K562 (cell line): ENCODE measurements at regions not wholly inside any gene's neighbourhood (a gene's known extent, or its start where the extent isn't known, plus 50 kb on each side); places are given as distances from the start of the nearest gene placed in this dataset.

Experiments used
- ADNP ChIP-seq: fragments of 200-800 bp; sonication (Bioruptor generic); IDR thresholded peaks from 2 replicates; pipeline ENCODE4 v1.6.1; 2016; ENCODE audit warnings: missing genetic modification characterization, missing compliant biosample characterization
- ATF7 ChIP-seq: fragments of 450-650 bp; IDR thresholded peaks from 2 replicates; pipeline ENCODE4 v1.7.1; 2014; ENCODE audit warnings: mild to moderate bottlenecking, moderate library complexity
- DDX20 ChIP-seq: fragments of 450-650 bp; IDR thresholded peaks from 2 replicates; pipeline ENCODE4 v1.6.1; 2016; ENCODE audit warnings: missing genetic modification characterization, low read depth, mild to moderate bottlenecking, missing compliant biosample characterization, moderate library complexity
- DMBX1 ChIP-seq: fragments of 250-450 bp; sonication (Bioruptor Pico); IDR thresholded peaks from 2 replicates; pipeline ENCODE4 v1.8.0; 2022; ENCODE audit warnings: inconsistent platforms, mild to moderate bottlenecking, moderate library complexity, borderline replicate concordance
- HES1 ChIP-seq: fragments of 450-650 bp; IDR thresholded peaks from 2 replicates; pipeline ENCODE4 v1.6.1; 2016; ENCODE audit warnings: low read depth, mild to moderate bottlenecking, moderate library complexity
- KDM5B ChIP-seq: fragments of 200-600 bp; sonication (generic); IDR thresholded peaks from 2 replicates; pipeline ENCODE4 v1.6.1; 2012; ENCODE audit warnings: low read depth, mild to moderate bottlenecking, moderate library complexity, low read length, control low read depth, inconsistent platforms; ENCODE audit not compliant: insufficient replicate concordance
- MCM5 ChIP-seq: fragments of 450-650 bp; IDR thresholded peaks from 2 replicates; pipeline ENCODE4 v1.6.1; 2016; ENCODE audit warnings: low read depth
- MIER1 ChIP-seq: fragments of 450-650 bp; IDR thresholded peaks from 2 replicates; pipeline ENCODE4 v1.6.1; 2016; ENCODE audit warnings: antibody characterized with exemption, mild to moderate bottlenecking, low read depth
- NBN ChIP-seq: fragments of 450-650 bp; IDR thresholded peaks from 2 replicates; pipeline ENCODE4 v1.6.1; 2016; ENCODE audit warnings: low read depth, mild to moderate bottlenecking
- NFRKB ChIP-seq: fragments of 450-650 bp; IDR thresholded peaks from 2 replicates; pipeline ENCODE4 v1.6.1; 2016; ENCODE audit warnings: low read depth
- PKNOX1 ChIP-seq: fragments of 450-650 bp; IDR thresholded peaks from 2 replicates; pipeline ENCODE4 v1.6.1; 2016
- SMARCA4 ChIP-seq: fragments of 450-650 bp; IDR thresholded peaks from 2 replicates; pipeline ENCODE4 v1.6.1; 2016
- TEAD1 ChIP-seq, 2 experiments: fragments of 450-650 bp in 1 of 2; sonication (generic) in 1 of 2; formaldehyde crosslinking; IDR thresholded peaks; 2 replicates each; pipeline versions ENCODE4 v1.4.0 to v1.8.0; 2020 to 2022; ENCODE audit warnings: mild to moderate bottlenecking in 2 of 2, missing genetic modification reagents in 1 of 2
- UBTF ChIP-seq, 2 experiments: IDR thresholded peaks; 2 replicates each; pipeline ENCODE4 v1.6.1; 2012; ENCODE audit warnings: improper control_type of control experiment in 2 of 2, low read depth in 2 of 2, low read length in 2 of 2, borderline replicate concordance in 1 of 2
- ZHX1 ChIP-seq: fragments of 150-350 bp; conservative IDR thresholded peaks from 2 replicates; pipeline ENCODE4 v1.6.1; 2014; ENCODE audit warnings: low read length
- ZNF165 ChIP-seq: fragments of 250-450 bp; sonication (Bioruptor Pico); IDR thresholded peaks from 2 replicates; pipeline ENCODE4 v1.4.0; 2020; ENCODE audit warnings: borderline replicate concordance
- TF ChIP-seq, protein P1 (sequence below): fragments of 450-650 bp; IDR thresholded peaks from 2 replicates; pipeline ENCODE4 v1.6.1; 2017; ENCODE audit warnings: mild to moderate bottlenecking, moderate library complexity

GRCh38 chr1:22341791-22342605 lies 109.7 kb upstream of the ZBTB40 start (continued):
- peak; percentile 49 to 73; a peak in 2 of 4 replicates for TF ChIP-seq UBTF (IDR thresholded peaks at IDR 0.05; ENCODE audit: borderline replicate concordance in 1 of 2, low read depth in 2 of 2, low read length in 2 of 2)
- TF ChIP-seq DDX20 = no peak
- no peak for TF ChIP-seq KDM5B
- TF ChIP-seq HES1 = peak; percentile 81
- TF ChIP-seq, protein P1, sequence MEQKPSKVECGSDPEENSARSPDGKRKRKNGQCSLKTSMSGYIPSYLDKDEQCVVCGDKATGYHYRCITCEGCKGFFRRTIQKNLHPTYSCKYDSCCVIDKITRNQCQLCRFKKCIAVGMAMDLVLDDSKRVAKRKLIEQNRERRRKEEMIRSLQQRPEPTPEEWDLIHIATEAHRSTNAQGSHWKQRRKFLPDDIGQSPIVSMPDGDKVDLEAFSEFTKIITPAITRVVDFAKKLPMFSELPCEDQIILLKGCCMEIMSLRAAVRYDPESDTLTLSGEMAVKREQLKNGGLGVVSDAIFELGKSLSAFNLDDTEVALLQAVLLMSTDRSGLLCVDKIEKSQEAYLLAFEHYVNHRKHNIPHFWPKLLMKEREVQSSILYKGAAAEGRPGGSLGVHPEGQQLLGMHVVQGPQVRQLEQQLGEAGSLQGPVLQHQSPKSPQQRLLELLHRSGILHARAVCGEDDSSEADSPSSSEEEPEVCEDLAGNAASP = no peak
- 0 out of 2 replicates have a peak, but pooled peaks have one; percentile 38 for TF ChIP-seq SMARCA4
- TF ChIP-seq DMBX1 (CRISPR knock-in tag) = no peak
- no peak for TF ChIP-seq ZHX1
- TF ChIP-seq TEAD1 (CRISPR knock-in tag; IDR thresholded peaks at IDR 0.05) = no peak
- TF ChIP-seq MIER1 = no peak
- TF ChIP-seq PKNOX1 = peak; percentile 97
- TF ChIP-seq NBN = no peak; the same call in 1 of the 2 replicates
- TF ChIP-seq ZNF165 (CRISPR knock-in tag) = no peak
- TF ChIP-seq ADNP (tag) = peak; percentile 68; the same call in 1 of the 2 replicates
- no peak for TF ChIP-seq ATF7
- TF ChIP-seq MCM5 = no peak
- no peak for TF ChIP-seq NFRKB
